ENCODE measurements at regions not wholly inside any gene's neighbourhood (a gene's known extent, or its start where the extent isn't known, plus 50 kb on each side); places are given as distances from the start of the nearest gene placed in this dataset.

DNA sequence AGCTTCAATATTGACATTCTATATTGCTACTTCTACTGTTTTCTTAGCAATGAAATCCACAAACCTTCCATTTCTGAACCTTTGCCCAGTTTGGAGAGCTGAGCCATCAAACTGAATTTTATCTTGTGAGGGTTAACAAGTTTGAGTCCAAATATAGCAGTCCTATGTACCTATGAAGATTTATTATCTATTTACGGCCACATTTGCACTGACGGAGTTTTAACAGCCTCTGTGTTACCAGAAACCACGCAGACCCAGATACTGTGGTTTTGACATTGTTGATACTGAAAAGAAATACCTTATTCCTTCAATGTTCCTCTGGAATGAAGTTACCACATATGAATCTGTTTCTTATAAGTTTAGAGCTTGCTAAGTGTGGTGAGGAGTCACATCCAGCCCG is 172.6 kb downstream of the FGFR2 start:
- TF ChIP-seq, protein P1, sequence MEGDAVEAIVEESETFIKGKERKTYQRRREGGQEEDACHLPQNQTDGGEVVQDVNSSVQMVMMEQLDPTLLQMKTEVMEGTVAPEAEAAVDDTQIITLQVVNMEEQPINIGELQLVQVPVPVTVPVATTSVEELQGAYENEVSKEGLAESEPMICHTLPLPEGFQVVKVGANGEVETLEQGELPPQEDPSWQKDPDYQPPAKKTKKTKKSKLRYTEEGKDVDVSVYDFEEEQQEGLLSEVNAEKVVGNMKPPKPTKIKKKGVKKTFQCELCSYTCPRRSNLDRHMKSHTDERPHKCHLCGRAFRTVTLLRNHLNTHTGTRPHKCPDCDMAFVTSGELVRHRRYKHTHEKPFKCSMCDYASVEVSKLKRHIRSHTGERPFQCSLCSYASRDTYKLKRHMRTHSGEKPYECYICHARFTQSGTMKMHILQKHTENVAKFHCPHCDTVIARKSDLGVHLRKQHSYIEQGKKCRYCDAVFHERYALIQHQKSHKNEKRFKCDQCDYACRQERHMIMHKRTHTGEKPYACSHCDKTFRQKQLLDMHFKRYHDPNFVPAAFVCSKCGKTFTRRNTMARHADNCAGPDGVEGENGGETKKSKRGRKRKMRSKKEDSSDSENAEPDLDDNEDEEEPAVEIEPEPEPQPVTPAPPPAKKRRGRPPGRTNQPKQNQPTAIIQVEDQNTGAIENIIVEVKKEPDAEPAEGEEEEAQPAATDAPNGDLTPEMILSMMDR (conservative IDR thresholded peaks at IDR 0.05 in 1 of 2, IDR thresholded peaks at IDR 0.05 in 1 of 2; ENCODE audit: extremely low read depth in 1 of 2, insufficient read depth in 1 of 2, low read depth in 1 of 2, low read length in 2 of 2) = no peak
- no peak for TF ChIP-seq EZH2 (IDR thresholded peaks at IDR 0.05; ENCODE audit: borderline replicate concordance, low read length)

Measured in mammary epithelial cell (primary cell).